GM19351 (cell line): ENCODE measurements at regions not wholly inside any gene's neighbourhood (a gene's known extent, or its start where the extent isn't known, plus 50 kb on each side); places are given as distances from the start of the nearest gene placed in this dataset.
"Not testable (repeated sequence)": the region's sequence is repeated elsewhere in the genome, so short reads cannot be mapped to it uniquely, and the experiment has no call there.

ENCODE experiments used
- ATAC-seq: cut with Tn5 transposase; IDR thresholded peaks from one replicate; pipeline ENCODE4 v1.9.1; 2021; ENCODE audit warnings: mild to moderate bottlenecking, moderate library complexity; ENCODE audit not compliant: unreplicated experiment

GRCh38 chr5:96209829-96210228 is 223.2 kb downstream of the PCSK1 start:
- ATAC-seq: no peak

GRCh38 chr5:96207420-96207819 is 225.6 kb downstream of the PCSK1 start:
- no peak for ATAC-seq

GRCh38 chr5:96203761-96204160 is 229.3 kb downstream of the PCSK1 start:
- no peak for ATAC-seq

- no peak for ATAC-seq
Observed at GRCh38 chr5:96201503-96201902, 231.5 kb downstream of the PCSK1 start.

GRCh38 chr5:96200641-96201040 is 232.4 kb downstream of the PCSK1 start:
- no peak for ATAC-seq

- ATAC-seq: no peak
Observed at GRCh38 chr5:96199713-96200183, 233.3 kb downstream of the PCSK1 start.

- ATAC-seq: no peak
Observed at GRCh38 chr5:96198356-96199058, 234.5 kb downstream of the PCSK1 start.

GRCh38 chr5:96197767-96198166 is 235.3 kb downstream of the PCSK1 start:
- ATAC-seq: not testable (repeated sequence)

- no peak for ATAC-seq
Observed at GRCh38 chr5:96197347-96197746, 235.7 kb upstream of the ELL2 start.

GRCh38 chr5:96196890-96197289 is 235.2 kb upstream of the ELL2 start:
- no peak for ATAC-seq

- ATAC-seq: no peak
Observed at GRCh38 chr5:96196407-96196806, 234.8 kb upstream of the ELL2 start.

GRCh38 chr5:96195123-96195522 is 233.5 kb upstream of the ELL2 start:
- no peak for ATAC-seq

- ATAC-seq: no peak
Observed at GRCh38 chr5:96194593-96194992, 232.9 kb upstream of the ELL2 start.

GRCh38 chr5:96193946-96194345 is 232.3 kb upstream of the ELL2 start:
- ATAC-seq: no peak

- ATAC-seq: no peak
Observed at GRCh38 chr5:96189987-96190386, 228.3 kb upstream of the ELL2 start.

- no peak for ATAC-seq
Observed at GRCh38 chr5:96189028-96189826, 227.6 kb upstream of the ELL2 start.

- ATAC-seq: no peak
Observed at GRCh38 chr5:96187309-96188027, 225.8 kb upstream of the ELL2 start.

GRCh38 chr5:96184510-96184909 is 222.9 kb upstream of the ELL2 start:
- ATAC-seq: not testable (repeated sequence)

- ATAC-seq: no peak
Observed at GRCh38 chr5:96180684-96181435, 219.2 kb upstream of the ELL2 start.

GRCh38 chr5:96177303-96177869 is 215.7 kb upstream of the ELL2 start:
- peak; percentile 85 for ATAC-seq
